NCI-H345 treated with DMSO at 0.1 percent for 48 hours (cell line): ENCODE measurements at regions not wholly inside any gene's neighbourhood (a gene's known extent, or its start where the extent isn't known, plus 50 kb on each side); places are given as distances from the start of the nearest gene placed in this dataset.
"Not testable (repeated sequence)": the region's sequence is repeated elsewhere in the genome, so short reads cannot be mapped to it uniquely, and the experiment has no call there.

Source experiments
- DNase-seq: peaks from one replicate; lab custom pipeline; 2025; ENCODE audit not compliant: unreplicated experiment; lab: John Stamatoyannopoulos, UW

GRCh38 chr9:29432656-29433055 is 1859.4 kb upstream of the C9orf72 start:
- DNase-seq, result not testable (repeated sequence)

- no peak for DNase-seq
Measured at GRCh38 chr9:29435368-29435767, 1862.1 kb upstream of the C9orf72 start.

- no peak for DNase-seq
Measured at GRCh38 chr9:29437526-29437925, 1864.2 kb upstream of the C9orf72 start.

DNA sequence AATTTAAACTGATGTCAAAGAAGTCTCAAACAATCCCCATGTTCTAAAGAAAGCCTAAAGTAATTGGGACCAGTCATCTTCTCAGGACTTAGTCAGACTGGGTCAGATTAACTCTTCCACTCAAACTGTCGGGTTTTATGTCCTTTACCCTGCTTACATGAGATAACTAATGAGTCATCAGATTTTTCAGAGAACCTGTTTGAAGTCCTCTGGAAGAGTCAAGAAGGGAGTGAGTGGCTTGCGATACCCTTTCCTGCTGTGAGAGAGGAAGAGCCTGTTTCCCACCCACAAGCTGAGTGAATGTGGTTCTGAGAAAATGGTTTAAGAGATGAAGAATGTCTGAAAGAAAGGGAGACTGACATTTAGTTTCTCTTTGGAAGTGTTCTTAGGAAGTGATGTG is 1866.7 kb upstream of the C9orf72 start:
- no peak for DNase-seq

GRCh38 chr9:29440449-29440848 is 1867.2 kb upstream of the C9orf72 start:
- DNase-seq, result no peak

GRCh38 chr9:29445751-29446150 is 1872.5 kb upstream of the C9orf72 start:
- no peak for DNase-seq

- DNase-seq, result peak; percentile 17
Measured at GRCh38 chr9:29449306-29449705, 1876.0 kb upstream of the C9orf72 start.

GRCh38 chr9:29450343-29450875 is 1877.1 kb upstream of the C9orf72 start:
- DNase-seq, result not testable (repeated sequence)

- no peak for DNase-seq
Measured at GRCh38 chr9:29456940-29457339, 1883.7 kb upstream of the C9orf72 start.

GRCh38 chr9:29475471-29475870 is 1902.2 kb upstream of the C9orf72 start:
- DNase-seq, result no peak

DNA sequence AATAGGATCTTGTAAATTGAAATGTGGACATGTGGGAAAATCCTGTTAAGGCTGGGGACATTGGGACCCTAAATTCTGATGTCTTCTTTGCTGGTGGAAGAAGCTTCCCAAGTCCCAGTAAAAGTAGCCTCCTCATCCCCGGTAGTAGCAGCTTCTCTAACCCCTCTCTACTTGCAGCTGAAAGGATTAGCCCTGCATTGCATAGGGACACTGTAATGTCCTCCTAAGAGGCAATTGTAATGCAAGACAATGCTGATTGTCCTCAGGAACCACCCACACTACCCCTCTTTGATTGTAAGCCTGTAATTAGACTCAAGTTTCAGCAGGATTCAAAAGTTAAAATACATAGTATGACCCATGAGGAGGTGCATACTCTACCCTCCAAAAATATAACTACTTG is 1938.4 kb upstream of the C9orf72 start:
- DNase-seq, result no peak

DNA sequence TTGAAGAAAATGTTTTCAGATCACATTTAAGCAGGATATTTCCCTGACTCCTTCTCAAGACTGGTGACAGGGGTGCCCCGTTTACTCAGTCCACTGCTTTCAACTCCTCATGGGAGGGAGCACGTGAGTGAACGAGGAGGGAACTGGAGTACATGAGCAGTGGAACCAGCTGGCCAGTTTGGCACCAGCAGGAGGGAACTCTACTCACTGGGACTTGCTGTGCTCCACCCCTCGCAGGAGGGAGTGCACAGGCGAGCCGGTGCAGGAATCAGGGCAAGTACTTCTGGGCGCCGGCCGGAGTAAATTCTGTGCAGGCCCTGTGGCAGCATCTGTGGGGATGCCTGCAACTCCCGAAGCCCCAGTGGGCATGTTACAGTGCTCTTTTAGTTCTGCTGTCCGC is 1941.1 kb upstream of the C9orf72 start:
- no peak for DNase-seq

- no peak for DNase-seq
Measured at GRCh38 chr9:29514862-29515261, 1941.6 kb upstream of the C9orf72 start.

- no peak for DNase-seq
Measured at GRCh38 chr9:29548436-29548835, 1975.2 kb upstream of the C9orf72 start.

DNA sequence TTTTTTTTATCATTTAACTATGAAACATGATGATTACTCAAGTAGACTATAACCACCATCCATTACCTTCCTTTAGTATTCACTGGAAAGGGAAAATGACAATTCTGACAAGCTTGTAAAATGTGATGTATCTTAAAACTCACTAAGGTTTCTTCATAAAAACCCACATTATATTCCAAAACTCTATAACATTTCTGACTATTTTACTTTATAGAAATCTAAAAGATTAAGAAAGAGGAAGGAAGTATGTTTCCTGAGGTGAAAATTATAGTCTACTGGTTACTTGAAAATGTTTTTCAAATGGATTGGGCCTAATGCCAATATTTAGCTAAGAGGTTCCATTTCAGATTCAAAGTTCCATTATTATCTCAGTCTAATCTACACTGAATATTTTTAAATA is 1982.2 kb upstream of the C9orf72 start:
- DNase-seq, result no peak

GRCh38 chr9:29556317-29556716 is 1983.0 kb upstream of the C9orf72 start:
- no peak for DNase-seq

- no peak for DNase-seq
Measured at GRCh38 chr9:29556746-29557145, 1983.5 kb upstream of the C9orf72 start.

- DNase-seq, result no peak
Measured at GRCh38 chr9:29564564-29564963, 1991.3 kb upstream of the C9orf72 start.

GRCh38 chr9:29575219-29575618 is 2001.9 kb upstream of the C9orf72 start:
- DNase-seq, result no peak

- no peak for DNase-seq
Measured at GRCh38 chr9:29588361-29588760, 2015.1 kb upstream of the C9orf72 start.

DNA sequence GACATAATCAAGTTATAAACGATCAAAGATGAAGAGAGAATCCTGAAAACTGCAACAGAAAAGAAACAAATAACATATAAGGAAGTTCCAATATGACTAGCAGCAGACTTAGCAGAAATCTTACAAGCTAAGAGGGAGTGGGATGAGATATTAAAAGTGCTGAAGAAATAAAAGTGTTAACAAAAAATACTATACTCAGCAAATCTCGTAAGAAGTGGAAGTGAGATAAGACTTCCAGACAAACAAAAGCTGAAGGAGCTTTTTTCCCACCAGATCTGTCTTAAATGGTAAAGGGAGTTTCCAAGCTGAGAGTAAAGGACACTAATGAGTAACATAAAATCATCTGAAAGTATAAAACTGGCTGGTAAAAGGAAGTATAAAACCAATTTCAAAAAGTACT is 2036.0 kb upstream of the C9orf72 start:
- no peak for DNase-seq

DNA sequence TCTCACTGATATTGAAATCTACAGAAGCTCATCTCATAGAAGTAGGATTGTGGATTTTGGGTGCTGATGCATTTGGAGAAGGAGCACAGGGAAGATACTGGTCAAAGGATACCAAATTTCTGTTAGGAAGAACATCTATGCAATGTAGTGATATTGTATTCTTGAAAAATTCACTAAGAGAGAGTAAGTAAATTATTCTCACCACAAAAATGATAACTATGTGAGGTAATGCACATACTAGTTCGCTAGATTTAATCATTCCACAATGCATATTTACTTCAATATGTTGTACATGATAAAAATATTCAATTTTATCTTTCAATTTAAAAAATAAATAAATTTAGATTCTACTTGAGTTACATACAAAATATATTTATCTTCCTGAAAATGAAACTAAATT is 2040.5 kb upstream of the C9orf72 start:
- no peak for DNase-seq

DNA sequence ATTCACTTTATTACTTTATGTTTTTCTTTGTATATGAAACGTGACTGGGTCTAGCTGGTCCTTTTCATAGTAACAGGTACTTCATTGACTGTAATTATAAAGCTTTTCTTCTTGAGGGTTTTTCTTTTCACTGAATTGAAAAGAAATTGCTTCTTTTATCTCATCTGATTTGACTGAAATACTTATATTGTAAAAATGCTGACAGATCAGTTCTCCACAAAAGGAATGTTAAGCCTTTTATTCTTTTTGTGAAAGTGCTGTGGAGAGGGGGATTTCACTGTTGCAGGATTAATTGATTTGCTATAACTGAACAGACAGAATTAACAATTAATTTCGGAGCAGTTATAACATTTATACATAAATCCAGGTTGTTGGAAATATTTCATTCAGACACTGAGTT is 2043.6 kb upstream of the C9orf72 start:
- no peak for DNase-seq

DNA sequence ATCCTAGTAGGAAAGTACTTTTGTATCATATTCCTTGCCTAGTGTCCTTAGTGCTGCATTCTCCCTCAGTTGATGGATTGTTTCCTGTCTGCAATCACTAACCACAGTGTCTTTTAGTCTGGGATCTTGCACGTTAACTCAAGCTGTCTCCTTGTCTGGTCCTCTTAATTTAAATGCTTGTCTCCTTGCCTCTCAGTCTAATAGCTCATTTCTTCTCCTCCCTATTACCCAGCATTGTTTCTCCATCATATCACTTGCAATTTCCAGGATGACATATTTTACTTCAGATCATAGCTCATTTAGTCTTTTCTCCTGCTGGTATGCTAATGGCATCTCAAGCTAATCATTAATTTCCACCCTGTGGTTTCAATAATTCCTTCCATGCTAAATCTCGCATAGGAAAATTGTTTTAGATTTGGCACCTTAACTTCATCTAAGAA is 2052.0 kb upstream of the C9orf72 start:
- DNase-seq, result no peak
